Osteoblast (primary cell): ENCODE measurements at regions not wholly inside any gene's neighbourhood (a gene's known extent, or its start where the extent isn't known, plus 50 kb on each side); places are given as distances from the start of the nearest gene placed in this dataset.

Experiments used
- DNase-seq: peaks from one replicate; pipeline ENCODE4 v3.0.0; 2011; ENCODE audit warnings: low spot score, mixed read lengths; ENCODE audit not compliant: insufficient read length; ENCODE audit errors: missing footprints
- H2AFZ ChIP-seq: 2 replicates; pipeline ENCODE4 v1.6.0; 2011; ENCODE audit warnings: mild to moderate bottlenecking, low read length
- H3K27ac ChIP-seq: 2 replicates; pipeline ENCODE4 v1.5.1; 2011; ENCODE audit warnings: mild to moderate bottlenecking, low read depth, low read length, moderate library complexity
- H3K27me3 ChIP-seq: 2 replicates; pipeline ENCODE4 v1.6.0; 2012; ENCODE audit warnings: mild to moderate bottlenecking, control low read depth, inconsistent platforms, low read length, moderate library complexity; ENCODE audit not compliant: insufficient read depth
- H3K36me3 ChIP-seq: 2 replicates; pipeline ENCODE4 v1.5.1; 2011; ENCODE audit warnings: mild to moderate bottlenecking, low read length, control low read depth, moderate library complexity; ENCODE audit not compliant: insufficient read depth
- H3K4me1 ChIP-seq: 2 replicates; pipeline ENCODE4 v1.5.1; 2011; ENCODE audit warnings: mild to moderate bottlenecking, low read length, control low read depth, moderate library complexity; ENCODE audit not compliant: insufficient read depth
- H3K4me2 ChIP-seq: 2 replicates; pipeline ENCODE4 v1.6.0; 2011; ENCODE audit warnings: mild to moderate bottlenecking, low read length; ENCODE audit not compliant: insufficient read depth
- H3K4me3 ChIP-seq: fragments of 200-600 bp; sonication (generic); 3 replicates; pipeline ENCODE4 v1.5.1; 2012; ENCODE audit warnings: mild to moderate bottlenecking, low read length, inconsistent platforms; ENCODE audit not compliant: insufficient read depth
- H3K79me2 ChIP-seq: 2 replicates; pipeline ENCODE4 v1.6.0; 2012; ENCODE audit warnings: mild to moderate bottlenecking, low read length, control low read depth, inconsistent platforms; ENCODE audit not compliant: insufficient read depth
- H3K9me3 ChIP-seq: 2 replicates; pipeline ENCODE4 v1.5.1; 2011; ENCODE audit warnings: low read depth, low read length, control low read depth
- H4K20me1 ChIP-seq: 2 replicates; pipeline ENCODE4 v1.6.0; 2012; ENCODE audit warnings: mild to moderate bottlenecking, low read length, control low read depth; ENCODE audit not compliant: insufficient read depth
- TF ChIP-seq, protein P1 (sequence below): IDR thresholded peaks from 2 replicates; pipeline ENCODE4 v1.5.1; 2011; ENCODE audit warnings: mild to moderate bottlenecking, low read depth, low read length, moderate library complexity; ENCODE audit errors: extremely low read depth

GRCh38 chrX:40170830-40171512 is 73.2 kb upstream of the BCOR start:
- TF ChIP-seq, protein P1, sequence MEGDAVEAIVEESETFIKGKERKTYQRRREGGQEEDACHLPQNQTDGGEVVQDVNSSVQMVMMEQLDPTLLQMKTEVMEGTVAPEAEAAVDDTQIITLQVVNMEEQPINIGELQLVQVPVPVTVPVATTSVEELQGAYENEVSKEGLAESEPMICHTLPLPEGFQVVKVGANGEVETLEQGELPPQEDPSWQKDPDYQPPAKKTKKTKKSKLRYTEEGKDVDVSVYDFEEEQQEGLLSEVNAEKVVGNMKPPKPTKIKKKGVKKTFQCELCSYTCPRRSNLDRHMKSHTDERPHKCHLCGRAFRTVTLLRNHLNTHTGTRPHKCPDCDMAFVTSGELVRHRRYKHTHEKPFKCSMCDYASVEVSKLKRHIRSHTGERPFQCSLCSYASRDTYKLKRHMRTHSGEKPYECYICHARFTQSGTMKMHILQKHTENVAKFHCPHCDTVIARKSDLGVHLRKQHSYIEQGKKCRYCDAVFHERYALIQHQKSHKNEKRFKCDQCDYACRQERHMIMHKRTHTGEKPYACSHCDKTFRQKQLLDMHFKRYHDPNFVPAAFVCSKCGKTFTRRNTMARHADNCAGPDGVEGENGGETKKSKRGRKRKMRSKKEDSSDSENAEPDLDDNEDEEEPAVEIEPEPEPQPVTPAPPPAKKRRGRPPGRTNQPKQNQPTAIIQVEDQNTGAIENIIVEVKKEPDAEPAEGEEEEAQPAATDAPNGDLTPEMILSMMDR = no peak
- peak overlapping the region; percentile 81 for H3K4me2 ChIP-seq

DNA sequence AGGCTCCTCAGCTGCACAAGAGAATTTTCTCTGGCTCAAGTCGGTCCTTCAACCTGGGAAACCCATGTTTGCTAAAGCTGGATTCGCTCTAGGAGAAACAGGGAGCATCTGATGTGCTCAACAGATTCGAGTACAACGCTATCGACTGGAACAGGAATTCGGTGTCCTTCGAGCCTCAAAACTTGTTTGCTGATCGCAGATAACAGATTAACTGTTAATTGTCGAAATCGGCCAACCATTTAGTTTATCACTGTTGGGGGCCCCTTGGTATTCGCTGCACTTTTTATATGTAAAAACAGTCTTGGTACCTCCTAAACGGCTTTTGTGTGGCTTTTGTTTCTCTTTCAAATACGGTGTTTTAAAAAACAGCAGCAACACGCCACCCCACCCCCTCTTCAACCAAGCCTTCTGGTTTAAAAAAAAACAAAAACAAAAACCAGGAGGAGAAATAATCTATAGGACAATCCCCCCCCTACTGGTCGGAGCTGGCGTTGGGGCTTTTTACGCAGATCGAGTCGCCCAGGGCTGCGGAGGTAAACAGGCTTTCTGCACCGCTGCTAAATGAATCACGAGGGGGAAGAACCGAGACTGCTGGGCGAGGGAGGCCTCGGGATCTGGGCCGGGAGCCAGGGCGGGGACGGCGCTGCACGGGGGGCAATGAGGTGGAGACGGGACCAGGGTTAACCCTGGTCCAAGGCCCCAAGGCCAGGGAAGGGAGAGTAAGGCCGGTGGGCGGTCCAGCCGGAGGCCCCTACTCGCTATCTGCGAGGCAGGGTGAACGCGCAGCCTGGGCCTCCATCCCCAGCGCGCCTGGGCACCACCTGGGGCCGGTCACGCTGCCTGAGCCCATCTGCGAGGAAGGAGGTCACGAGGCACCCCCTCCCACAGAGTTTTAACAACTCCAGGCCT is 71.7 kb upstream of the BCOR start:
- Histone ChIP-seq H3K4me3 (no peak overlapping the region), H2AFZ (no peak overlapping the region), H3K4me1 (peaks cover 27% of the 10 kb centered on the region), H4K20me1 (no peaks in the 10 kb centered on the region), H3K27ac (no peak overlapping the region), H3K27me3 (peaks cover 56% of the 10 kb centered on the region), H3K79me2 (no peaks in the 10 kb centered on the region), H3K9me3 (no peaks in the 10 kb centered on the region), H3K4me2 (no peak overlapping the region), H3K36me3 (no peaks in the 10 kb centered on the region)
- peak; percentile 85 for DNase-seq
- TF ChIP-seq, protein P1 = no peak

More at GRCh38 chrX:40170830-40171512, 73.2 kb upstream of the BCOR start:
- peak; percentile 83 for DNase-seq
- Histone ChIP-seq H4K20me1 (no peaks in the 10 kb centered on the region), H3K4me1 (peaks cover 34% of the 10 kb centered on the region), H3K27ac (peak overlapping the region; percentile 82), H3K36me3 (no peaks in the 10 kb centered on the region), H3K9me3 (no peaks in the 10 kb centered on the region), H3K79me2 (no peaks in the 10 kb centered on the region), H2AFZ (no peak overlapping the region), H3K4me3 (peak overlapping the region; percentile 71), H3K27me3 (peaks cover 60% of the 10 kb centered on the region)

- peaks cover 47% of the 10 kb centered on the region for H3K27me3 ChIP-seq
- H3K9me3 ChIP-seq = no peaks in the 10 kb centered on the region
- no peak overlapping the region for H2AFZ ChIP-seq
- H3K4me2 ChIP-seq = no peak overlapping the region
- H3K4me3 ChIP-seq = no peak overlapping the region
- TF ChIP-seq, protein P1 = no peak
- no peak overlapping the region for H3K27ac ChIP-seq
- H3K4me1 ChIP-seq = peaks cover 24% of the 10 kb centered on the region
- no peaks in the 10 kb centered on the region for H3K79me2 ChIP-seq
- H3K36me3 ChIP-seq = no peaks in the 10 kb centered on the region
- H4K20me1 ChIP-seq = no peaks in the 10 kb centered on the region
- DNase-seq = peak; percentile 78
These were observed 70.8 kb upstream of the BCOR start for GRCh38 chrX:40168480-40169011.
